Heart left ventricle (tissue), 16 donors: ENCODE measurements at regions not wholly inside any gene's neighbourhood (a gene's known extent, or its start where the extent isn't known, plus 50 kb on each side); places are given as distances from the start of the nearest gene placed in this dataset.

Source experiments
- ATAC-seq, 4 donors: fragments of 200-7000 bp; cut with Tn5 transposase; one replicate each; pipeline ENCODE4 v1.9.1; 2020 to 2022; ENCODE audit warnings: moderate library complexity in 4 of 4, mild to moderate bottlenecking in 3 of 4, moderate number of reproducible peaks in 1 of 4
- DNase-seq, 5 donors: peaks; one replicate each; pipeline ENCODE4 v3.0.0-alpha.2; 2020
- H3K27ac ChIP-seq, 12 donors: fragments of 200-600 bp; sonication (generic) in 4 of 12; one replicate each; pipeline versions ENCODE4 v1.5.0 to v1.8.0; 2016 to 2022; ENCODE audit warnings: mild to moderate bottlenecking in 2 of 12
- H3K27me3 ChIP-seq, 9 donors: fragments of 200-600 bp; sonication (generic) in 2 of 9; one replicate each; pipeline versions ENCODE4 v1.5.1 to v1.8.0; 2016 to 2022; ENCODE audit warnings: mild to moderate bottlenecking in 3 of 9
- H3K36me3 ChIP-seq, 9 donors: fragments of 200-600 bp; sonication (generic) in 2 of 9; one replicate each; pipeline versions ENCODE4 v1.5.0 to v1.8.0; 2018 to 2022; ENCODE audit warnings: mild to moderate bottlenecking in 2 of 9
- H3K4me1 ChIP-seq, 12 donors: fragments of 200-600 bp; sonication (generic) in 4 of 12; one replicate each; pipeline versions ENCODE4 v1.5.0 to v1.8.0; 2016 to 2022; ENCODE audit warnings: mild to moderate bottlenecking in 3 of 12
- H3K4me3 ChIP-seq, 12 donors: fragments of 200-600 bp; sonication (generic) in 4 of 12; one replicate each; pipeline versions ENCODE4 v1.5.0 to v1.8.0; 2017 to 2022; ENCODE audit warnings: mild to moderate bottlenecking in 9 of 12, moderate library complexity in 4 of 12
- H3K9me3 ChIP-seq, 12 donors: fragments of 200-600 bp; sonication (generic) in 4 of 12; one replicate each; pipeline versions ENCODE4 v1.5.0 to v1.8.0; 2016 to 2022; ENCODE audit warnings: mild to moderate bottlenecking in 1 of 12
- CTCF ChIP-seq, 12 donors: fragments of 200-600 bp; sonication (generic) in 4 of 12; IDR thresholded peaks; one replicate each; pipeline versions ENCODE4 v1.5.0 to v1.8.0; 2018 to 2022; ENCODE audit warnings: antibody characterized with exemption in 12 of 12, mild to moderate bottlenecking in 5 of 12
- POLR2A ChIP-seq, 2 donors: fragments of 450-650 bp; IDR thresholded peaks; one replicate each; pipeline ENCODE4 v1.6.1; 2017; ENCODE audit warnings: antibody characterized with exemption in 2 of 2, mild to moderate bottlenecking in 2 of 2, moderate library complexity in 2 of 2
- WGBS, 4 donors: extraction: QIAGEN DNeasy Blood & Tissue Kit in 2 of 4; methylation state at CpG; one replicate each; pipeline versions ENCODE4 v1.1.5 to v1.1.7; 2013 to 2018; 5-methylcytosine and 5-hydroxymethylcytosine counted together
- intact Hi-C, 10 donors: fragments of 100-400 bp; cut with DNase I; formaldehyde crosslinking; loops; one replicate each; pipeline versions ENCODE4 v1.11.1 to v1.14.2; 2022
- donor health status: ischemic (EF 13 %, LVEDD 7.1; RV severe dilation, severe dysfunction).
- donor health status: healthy with polysubstance abuse.
- donor health status: DM: no; HTN: yes; CAD: no.
- donor health status: DM: no; HTN: no; CAD: no.
- donor health status: ischemic (EF 25% LVEDD 6.9; RV normal size, moderate dysfunction).
- donor health status: ischemic (EF 25% LVEDD 5.7; RV mildly dilated, moderate dysfunction).
- donor health status: healthy.
- donor health status: DM: yes; HTN: yes; CAD: no.
- donor health status: ischemic (EF 35%, LVEDD 5.7; RV mildly dilated, moderate dysfunction).
- donor health status: nonischemic (EF 11% LVEDD 7.7; RV severe dilation, severe dysfunction).
- donor health status: DM: yes; HTN: yes; CAD: no.
- donor health status: PGD.
- donor health status: ischemic (EF 29% LVEDD 5.4; RV normal size, mild dysfunction).
- donor health status: nonischemic (EF 23%, LVEDD 6.1; RV moderate dilation, normal function).

DNA sequence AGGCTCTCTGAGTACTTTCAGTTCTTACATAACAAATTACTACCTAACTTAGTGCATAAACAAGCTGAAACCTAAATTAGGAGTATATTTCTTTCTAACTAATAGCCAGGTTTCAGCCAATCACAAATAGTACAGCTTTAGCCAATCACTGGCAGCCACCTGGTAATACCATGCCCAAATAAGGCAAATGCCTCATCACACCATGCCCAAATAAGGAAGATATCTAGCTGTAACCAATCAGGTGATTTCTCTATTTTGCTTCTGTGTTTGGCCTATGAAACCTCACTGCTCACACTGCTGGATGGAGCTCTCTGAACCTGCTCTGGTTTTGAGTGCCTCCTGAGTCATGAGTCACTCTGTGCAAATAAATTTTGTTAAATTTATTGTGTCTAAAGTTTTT is 113.5 kb downstream of the DDIT4L start:
- no peak overlapping the region for H3K27ac ChIP-seq
- no peak for TF ChIP-seq CTCF (IDR thresholded peaks at IDR 0.05)
- no peak for TF ChIP-seq POLR2A (IDR thresholded peaks at IDR 0.05)
- intact Hi-C loops, result loop anchor here in 1 of 10 donors (10.0 kb wide), 1 partner anchor 538 kb away; no protein-coding TSS in a partner anchor

DNA sequence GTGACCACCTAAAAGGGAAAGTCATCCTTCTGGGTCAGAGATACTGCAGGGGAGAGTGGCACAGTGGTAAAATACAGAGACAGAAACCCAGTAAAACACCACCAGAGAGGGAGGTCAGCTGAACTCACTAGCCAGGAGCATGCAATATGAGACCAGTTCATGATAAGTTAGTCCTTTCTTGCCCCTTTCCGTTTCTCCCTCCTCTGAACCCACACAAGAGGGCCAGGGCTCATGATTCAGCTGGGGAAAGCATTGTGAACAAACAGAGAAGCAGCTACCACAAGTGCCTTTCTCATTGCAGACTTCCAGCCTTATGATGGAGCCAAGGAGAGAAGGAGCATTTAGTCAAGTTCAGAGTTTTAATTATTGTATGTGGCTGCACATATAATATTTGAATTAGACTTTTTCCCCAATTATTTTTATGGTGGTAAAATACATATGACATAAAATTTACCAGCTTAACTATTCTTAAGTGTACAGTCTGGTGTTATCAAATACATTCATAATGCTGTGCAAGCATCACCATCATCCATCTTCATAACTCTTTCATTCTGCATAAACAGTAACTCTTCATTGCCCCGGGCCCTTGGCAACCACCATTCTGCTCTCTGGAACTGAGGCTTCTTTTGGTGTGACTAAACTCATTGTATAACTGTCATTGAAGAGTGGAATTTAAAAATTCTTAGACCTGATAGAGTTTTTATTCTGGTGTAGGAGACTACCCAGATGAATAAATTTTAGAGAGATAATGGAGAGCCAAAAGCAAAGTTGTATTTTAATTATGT is 114.6 kb downstream of the DDIT4L start:
- no peaks in the 10 kb centered on the region for H3K4me1 ChIP-seq
- no peak overlapping the region for H3K27ac ChIP-seq
- intact Hi-C loops, result loop anchor here in 1 of 10 donors (10.0 kb wide), 1 partner anchor 539 kb away; no protein-coding TSS in a partner anchor
- H3K36me3 ChIP-seq, result no peaks in the 10 kb centered on the region
- ATAC-seq (no peak), DNase-seq (no peak)
- H3K9me3 ChIP-seq, result no peaks in the 10 kb centered on the region
- WGBS, 4 donors, result 70 to 81% (median 72%) methylated on average over 2 of the region's 2 CpGs
- no peak overlapping the region for H3K4me3 ChIP-seq
- peaks cover 0 to 6% (median 0%) of the 10 kb centered on the region in 9 donors for H3K27me3 ChIP-seq
- TF ChIP-seq POLR2A (IDR thresholded peaks at IDR 0.05) (no peak), CTCF (IDR thresholded peaks at IDR 0.05) (no peak)

More for the DNA sequence above, 113.5 kb downstream of the DDIT4L start:
- Histone ChIP-seq H3K36me3 (no peaks in the 10 kb centered on the region), H3K9me3 (no peaks in the 10 kb centered on the region), H3K4me3 (no peak overlapping the region), H3K27me3 (peaks cover 0 to 6% (median 0%) of the 10 kb centered on the region in 9 donors), H3K4me1 (no peaks in the 10 kb centered on the region)
- no peak for DNase-seq
- ATAC-seq, result no peak

- Histone ChIP-seq H3K4me1 (no peaks in the 10 kb centered on the region), H3K27me3 (peaks cover 0 to 6% (median 0%) of the 10 kb centered on the region in 9 donors), H3K9me3 (no peaks in the 10 kb centered on the region), H3K36me3 (no peaks in the 10 kb centered on the region), H3K4me3 (no peak overlapping the region), H3K27ac (no peak overlapping the region)
- ATAC-seq (no peak), DNase-seq (no peak)
- TF ChIP-seq CTCF (IDR thresholded peaks at IDR 0.05) (no peak), POLR2A (IDR thresholded peaks at IDR 0.05) (no peak)
- intact Hi-C loops, result loop anchor here in 1 of 10 donors (10.0 kb wide), 1 partner anchor 540 kb away; no protein-coding TSS in a partner anchor
These were observed 115.2 kb downstream of the DDIT4L start for GRCh38 chr4:100075056-100075455.

- no peak for ATAC-seq
- Histone ChIP-seq H3K36me3 (no peaks in the 10 kb centered on the region), H3K4me1 (no peaks in the 10 kb centered on the region), H3K27me3 (no peaks in the 10 kb centered on the region), H3K9me3 (no peaks in the 10 kb centered on the region), H3K27ac (no peak overlapping the region), H3K4me3 (no peak overlapping the region)
- TF ChIP-seq CTCF (IDR thresholded peaks at IDR 0.05) (no peak), POLR2A (IDR thresholded peaks at IDR 0.05) (no peak)
- DNase-seq, result no peak
- intact Hi-C loops, result loop anchor here in 1 of 10 donors (10.0 kb wide), 1 partner anchor 543 kb away; no protein-coding TSS in a partner anchor
- 87 to 95% (median 92%) methylated on average over 3 of the region's 3 CpGs for WGBS, 4 donors
These were observed 118.8 kb downstream of the DDIT4L start for GRCh38 chr4:100071506-100071905.
